H9 (cell line): ENCODE measurements at regions not wholly inside any gene's neighbourhood (a gene's known extent, or its start where the extent isn't known, plus 50 kb on each side); places are given as distances from the start of the nearest gene placed in this dataset.

Experiments
- DNase-seq: peaks from one replicate; pipeline ENCODE4 v3.0.0-alpha.2; 2017
- H2AFZ ChIP-seq: one replicate; pipeline ENCODE4 v1.6.1; 2013; ENCODE audit warnings: mild to moderate bottlenecking, low read length, control low read depth, moderate library complexity
- H2AK5ac ChIP-seq: 2 replicates; pipeline ENCODE4 v1.6.1; 2013; ENCODE audit warnings: low read length, control low read depth, mixed read lengths; ENCODE audit not compliant: insufficient read length
- H2BK120ac ChIP-seq: one replicate; pipeline ENCODE4 v1.6.1; 2013; ENCODE audit warnings: low read depth, mild to moderate bottlenecking, low read length, control low read depth, inconsistent platforms; ENCODE audit not compliant: poor library complexity, severe bottlenecking
- H2BK12ac ChIP-seq: 2 replicates; pipeline ENCODE4 v1.6.1; 2013; ENCODE audit warnings: low read length, control low read depth, mixed read lengths, low read depth; ENCODE audit not compliant: insufficient read length
- H2BK15ac ChIP-seq: 2 replicates; pipeline ENCODE4 v1.6.1; 2013; ENCODE audit warnings: low read depth, low read length, control low read depth
- H2BK20ac ChIP-seq: one replicate; pipeline ENCODE4 v1.6.1; 2013; ENCODE audit warnings: low read depth, mild to moderate bottlenecking, low read length, control low read depth, inconsistent platforms; ENCODE audit not compliant: poor library complexity, severe bottlenecking
- H2BK5ac ChIP-seq: 2 replicates; pipeline ENCODE4 v1.6.1; 2013; ENCODE audit warnings: low read length, control low read depth, mixed read lengths; ENCODE audit not compliant: insufficient read length
- H3K14ac ChIP-seq: 2 replicates; pipeline ENCODE4 v1.6.1; 2013; ENCODE audit warnings: low read length, control low read depth; ENCODE audit not compliant: insufficient read depth
- H3K18ac ChIP-seq: 2 replicates; pipeline ENCODE4 v1.6.1; 2013; ENCODE audit warnings: low read depth, mild to moderate bottlenecking, mixed read lengths, low read length, control low read depth; ENCODE audit not compliant: insufficient read length
- H3K23ac ChIP-seq: 2 replicates; pipeline ENCODE4 v1.6.1; 2013; ENCODE audit warnings: low read length, control low read depth, mixed read lengths, low read depth; ENCODE audit not compliant: insufficient read length
- H3K23me2 ChIP-seq: 2 replicates; pipeline ENCODE4 v1.6.1; 2013; ENCODE audit warnings: low read depth, mild to moderate bottlenecking, mixed read lengths, low read length, control low read depth; ENCODE audit not compliant: insufficient read length, poor library complexity, severe bottlenecking
- H3K27ac ChIP-seq: 2 replicates; pipeline ENCODE4 v1.5.1; 2013; ENCODE audit warnings: low read length, control low read depth, mixed read lengths, low read depth; ENCODE audit not compliant: insufficient read length
- H3K27me3 ChIP-seq: 2 replicates; pipeline ENCODE4 v1.6.1; 2013; ENCODE audit warnings: low read length, control low read depth, inconsistent platforms; ENCODE audit not compliant: insufficient read depth
- H3K4ac ChIP-seq: 2 replicates; pipeline ENCODE4 v1.6.1; 2013; ENCODE audit warnings: low read depth, mild to moderate bottlenecking, control low read depth, inconsistent platforms, low read length, moderate library complexity
- H3K4me1 ChIP-seq: 2 replicates; pipeline ENCODE4 v1.6.1; 2013; ENCODE audit warnings: low read length, control low read depth, inconsistent platforms; ENCODE audit not compliant: insufficient read depth
- H3K4me2 ChIP-seq: 2 replicates; pipeline ENCODE4 v1.6.1; 2013; ENCODE audit warnings: low read length, control low read depth, mixed read lengths; ENCODE audit not compliant: insufficient read length, insufficient read depth
- H3K56ac ChIP-seq: 2 replicates; pipeline ENCODE4 v1.6.1; 2013; ENCODE audit warnings: low read depth, mild to moderate bottlenecking, mixed read lengths, low read length, control low read depth; ENCODE audit not compliant: insufficient read length
- H3K79me1 ChIP-seq: 2 replicates; pipeline ENCODE4 v1.6.1; 2013; ENCODE audit warnings: low read depth, mild to moderate bottlenecking, moderate library complexity, low read length, control low read depth, inconsistent platforms; ENCODE audit not compliant: insufficient read depth, poor library complexity, severe bottlenecking
- H3K79me2 ChIP-seq: 2 replicates; pipeline ENCODE4 v1.6.1; 2013; ENCODE audit warnings: low read length, control low read depth, inconsistent platforms; ENCODE audit not compliant: insufficient read depth
- H3K9ac ChIP-seq: 2 replicates; pipeline ENCODE4 v1.6.1; 2013; ENCODE audit warnings: low read length, control low read depth, mixed read lengths; ENCODE audit not compliant: insufficient read length; ENCODE audit errors: extremely low read depth
- H3K9me3 ChIP-seq: one replicate; pipeline ENCODE4 v1.6.1; 2013; ENCODE audit warnings: low read depth, low read length, inconsistent platforms; ENCODE audit not compliant: control insufficient read depth
- H3T11ph ChIP-seq: one replicate; pipeline ENCODE4 v1.6.1; 2013; ENCODE audit warnings: mild to moderate bottlenecking, low read length, control low read depth, inconsistent platforms
- H4K20me1 ChIP-seq: one replicate; pipeline ENCODE4 v1.6.1; 2013; ENCODE audit not compliant: control insufficient read depth, insufficient read length, insufficient read depth
- H4K5ac ChIP-seq: 2 replicates; pipeline ENCODE4 v1.6.1; 2013; ENCODE audit warnings: low read depth, mild to moderate bottlenecking, mixed read lengths, low read length, control low read depth; ENCODE audit not compliant: insufficient read length
- H4K8ac ChIP-seq: replicated peaks from 2 replicates; pipeline ENCODE4 v1.6.1; 2013; ENCODE audit warnings: low read length, control low read depth, mixed read lengths, low read depth; ENCODE audit not compliant: insufficient read length
- H4K91ac ChIP-seq: 2 replicates; pipeline ENCODE4 v1.6.1; 2013; ENCODE audit warnings: low read depth, mild to moderate bottlenecking, moderate library complexity, mixed read lengths, low read length, control low read depth; ENCODE audit not compliant: insufficient read length
- H3K27ac Mint-ChIP-seq, 3 experiments: 2 replicates in 2 of 3; 3 replicates in 1 of 3; pipeline ENCODE4 v1.8.0; 2020 to 2021; ENCODE audit warnings: mixed read lengths in 3 of 3, mild to moderate bottlenecking in 1 of 3, moderate library complexity in 1 of 3
- H3K27me3 Mint-ChIP-seq: 2 replicates; pipeline ENCODE4 v1.8.0; 2021; ENCODE audit warnings: low read depth, mild to moderate bottlenecking, moderate library complexity, mixed read lengths
- H3K36me3 Mint-ChIP-seq, 3 experiments: 2 replicates in 2 of 3; 3 replicates in 1 of 3; pipeline ENCODE4 v1.8.0; 2020 to 2021; ENCODE audit warnings: low read depth in 3 of 3, mixed read lengths in 3 of 3; ENCODE audit not compliant: insufficient read depth in 1 of 3
- H3K4me1 Mint-ChIP-seq, 2 experiments: 2 replicates each; pipeline ENCODE4 v1.8.0; 2020; ENCODE audit warnings: mixed read lengths in 2 of 2
- H3K4me3 Mint-ChIP-seq, 2 experiments: 2 replicates in 1 of 2; 3 replicates in 1 of 2; pipeline ENCODE4 v1.8.0; 2020 to 2021; ENCODE audit warnings: mild to moderate bottlenecking in 2 of 2, mixed read lengths in 2 of 2, moderate library complexity in 1 of 2
- H3K9me3 Mint-ChIP-seq, 2 experiments: 2 replicates in 1 of 2; 3 replicates in 1 of 2; pipeline ENCODE4 v1.8.0; 2020; ENCODE audit warnings: mild to moderate bottlenecking in 2 of 2, mixed read lengths in 2 of 2, moderate library complexity in 1 of 2
- WGBS: extraction: QIAGEN DNeasy Blood & Tissue Kit; methylation state at CpG from one replicate; pipeline ENCODE4 v1.1.7; 2013; ENCODE audit warnings: missing lambda C conversion rate, low lambda C conversion rate, mixed read lengths; ENCODE audit not compliant: insufficient read length; ENCODE audit errors: extremely low coverage; 5-methylcytosine and 5-hydroxymethylcytosine counted together
- TF ChIP-seq, protein P1 (sequence below): fragments of 200-600 bp; sonication (generic); conservative IDR thresholded peaks from 3 replicates; pipeline ENCODE4 v1.8.0; 2021; ENCODE audit warnings: antibody characterized with exemption, mild to moderate bottlenecking

- H3K4me2 ChIP-seq, result no peak overlapping the region
- no CpG with 5 or more reads among the region's 1 CpG for WGBS
- no peak overlapping the region for H3T11ph ChIP-seq
- H3K36me3 Mint-ChIP-seq, result peaks cover 2 to 14% (median 13%) of the 10 kb centered on the region in 3 experiments; a peak in 6 of 7 replicates
- no peak overlapping the region for H2BK15ac ChIP-seq
- H3K79me2 ChIP-seq, result no peaks in the 10 kb centered on the region
- no peak overlapping the region for H3K4me3 Mint-ChIP-seq
- no peak overlapping the region for H3K56ac ChIP-seq
- H3K27me3 ChIP-seq, result no peaks in the 10 kb centered on the region
- no peak overlapping the region for H3K18ac ChIP-seq
- no peak overlapping the region for H2AK5ac ChIP-seq
- H2BK5ac ChIP-seq, result no peak overlapping the region
- no peaks in the 10 kb centered on the region for H3K23me2 ChIP-seq
- H2BK20ac ChIP-seq, result no peak overlapping the region
- H3K79me1 ChIP-seq, result no peaks in the 10 kb centered on the region
- H3K9me3 Mint-ChIP-seq, result peaks cover 21 to 26% of the 10 kb centered on the region in 2 experiments
- H3K9me3 ChIP-seq, result peaks cover 5% of the 10 kb centered on the region
- no peak overlapping the region for H3K14ac ChIP-seq
- no peak overlapping the region for H3K27ac ChIP-seq
- no peak overlapping the region for H3K27ac Mint-ChIP-seq
- no peak overlapping the region for H4K8ac ChIP-seq
- TF ChIP-seq, protein P1, sequence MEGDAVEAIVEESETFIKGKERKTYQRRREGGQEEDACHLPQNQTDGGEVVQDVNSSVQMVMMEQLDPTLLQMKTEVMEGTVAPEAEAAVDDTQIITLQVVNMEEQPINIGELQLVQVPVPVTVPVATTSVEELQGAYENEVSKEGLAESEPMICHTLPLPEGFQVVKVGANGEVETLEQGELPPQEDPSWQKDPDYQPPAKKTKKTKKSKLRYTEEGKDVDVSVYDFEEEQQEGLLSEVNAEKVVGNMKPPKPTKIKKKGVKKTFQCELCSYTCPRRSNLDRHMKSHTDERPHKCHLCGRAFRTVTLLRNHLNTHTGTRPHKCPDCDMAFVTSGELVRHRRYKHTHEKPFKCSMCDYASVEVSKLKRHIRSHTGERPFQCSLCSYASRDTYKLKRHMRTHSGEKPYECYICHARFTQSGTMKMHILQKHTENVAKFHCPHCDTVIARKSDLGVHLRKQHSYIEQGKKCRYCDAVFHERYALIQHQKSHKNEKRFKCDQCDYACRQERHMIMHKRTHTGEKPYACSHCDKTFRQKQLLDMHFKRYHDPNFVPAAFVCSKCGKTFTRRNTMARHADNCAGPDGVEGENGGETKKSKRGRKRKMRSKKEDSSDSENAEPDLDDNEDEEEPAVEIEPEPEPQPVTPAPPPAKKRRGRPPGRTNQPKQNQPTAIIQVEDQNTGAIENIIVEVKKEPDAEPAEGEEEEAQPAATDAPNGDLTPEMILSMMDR, result no peak
- no peak for DNase-seq
- H3K27me3 Mint-ChIP-seq, result peaks cover 10% of the 10 kb centered on the region
- H2AFZ ChIP-seq, result no peak overlapping the region
- H3K4me1 Mint-ChIP-seq, result no peaks in the 10 kb centered on the region; a peak in 1 of 4 replicates
- no peak overlapping the region for H4K91ac ChIP-seq
- no peak overlapping the region for H2BK120ac ChIP-seq
- no peak overlapping the region for H4K5ac ChIP-seq
- no peak overlapping the region for H3K4ac ChIP-seq
- H3K4me1 ChIP-seq, result no peaks in the 10 kb centered on the region
- H2BK12ac ChIP-seq, result no peak overlapping the region
- no peaks in the 10 kb centered on the region for H4K20me1 ChIP-seq
- no peak overlapping the region for H3K9ac ChIP-seq
- H3K23ac ChIP-seq, result no peak overlapping the region
Observed at GRCh38 chr7:149373089-149373488, 87.8 kb downstream of the ZNF777 start.
